ENCODE measurements at regions not wholly inside any gene's neighbourhood (a gene's known extent, or its start where the extent isn't known, plus 50 kb on each side); places are given as distances from the start of the nearest gene placed in this dataset.
A peak's percentile ranks its signal among the peaks of the same experiment; 100 is the strongest.

GRCh38 chr2:242011167-242011513 lies 141.6 kb downstream of the RTP5 start:
- Histone ChIP-seq H3K27ac (no peak overlapping the region), H3K36me3 (replicated peaks in 1 of 2) (no peaks in the 10 kb centered on the region), H3K9me3 (replicated peaks in 1 of 3) (no peaks in the 10 kb centered on the region), H3K4me1 (replicated peaks in 1 of 2) (no peaks in the 10 kb centered on the region), H3K27me3 (no peaks in the 10 kb centered on the region), H3K4me3 (no peak overlapping the region)
- WGBS, 4 donors = 59 to 70% (median 66%) methylated on average over 11 of the region's 11 CpGs
- no peak for DNase-seq
- intact Hi-C loops (cut with DNase I) = no loop called here
- no peak for TF ChIP-seq POLR2A (IDR thresholded peaks at IDR 0.05)
- TF ChIP-seq CTCF (IDR thresholded peaks at IDR 0.05) = no peak

GRCh38 chr2:242011516-242011915 lies 142.0 kb downstream of the RTP5 start:
- peak in 1 of 7 donors; percentile 7 for DNase-seq
- no peaks in the 10 kb centered on the region for H3K4me1 ChIP-seq (replicated peaks in 1 of 2)
- 75 to 88% (median 81%) methylated on average over 12 of the region's 12 CpGs for WGBS, 4 donors
- H3K27ac ChIP-seq = no peak overlapping the region
- TF ChIP-seq CTCF (IDR thresholded peaks at IDR 0.05) (no peak), POLR2A (IDR thresholded peaks at IDR 0.05) (no peak)
- H3K27me3 ChIP-seq = no peaks in the 10 kb centered on the region
- no peak overlapping the region for H3K4me3 ChIP-seq
- H3K36me3 ChIP-seq (replicated peaks in 1 of 2) = no peaks in the 10 kb centered on the region
- no peaks in the 10 kb centered on the region for H3K9me3 ChIP-seq (replicated peaks in 1 of 3)
- intact Hi-C loops (cut with DNase I) = no loop called here

- Histone ChIP-seq H3K4me3 (no peak overlapping the region), H3K27ac (no peak overlapping the region), H3K9me3 (replicated peaks in 1 of 3) (no peaks in the 10 kb centered on the region), H3K4me1 (replicated peaks in 1 of 2) (no peaks in the 10 kb centered on the region), H3K27me3 (no peaks in the 10 kb centered on the region), H3K36me3 (replicated peaks in 1 of 2) (no peaks in the 10 kb centered on the region)
- 82 to 89% (median 85%) methylated on average over 37 to 40 of the region's 40 CpGs for WGBS, 4 donors
- no peak for TF ChIP-seq CTCF (IDR thresholded peaks at IDR 0.05)
- TF ChIP-seq POLR2A (IDR thresholded peaks at IDR 0.05) = no peak
- DNase-seq = peak in 1 of 7 donors; percentile 11
- intact Hi-C loops (cut with DNase I) = no loop called here
Observed at GRCh38 chr2:242011991-242012764, 142.6 kb downstream of the RTP5 start.

GRCh38 chr2:242012956-242013764 lies 143.6 kb downstream of the RTP5 start:
- WGBS, 4 donors = 74 to 81% (median 75%) methylated on average over 21 to 44 of the region's 44 CpGs
- no peaks in the 10 kb centered on the region for H3K4me1 ChIP-seq (replicated peaks in 1 of 2)
- DNase-seq = peak in 1 of 7 donors; percentile 11
- TF ChIP-seq CTCF (IDR thresholded peaks at IDR 0.05) = no peak
- no peak for TF ChIP-seq POLR2A (IDR thresholded peaks at IDR 0.05)
- H3K4me3 ChIP-seq = no peak overlapping the region
- H3K27me3 ChIP-seq = no peaks in the 10 kb centered on the region
- peak overlapping the region in 1 of 5 donors; percentile 49 for H3K27ac ChIP-seq
- no peaks in the 10 kb centered on the region for H3K9me3 ChIP-seq (replicated peaks in 1 of 3)
- intact Hi-C loops (cut with DNase I) = no loop called here
- H3K36me3 ChIP-seq (replicated peaks in 1 of 2) = no peaks in the 10 kb centered on the region

All from adrenal gland (tissue), 9 donors.